HepG2 (cell line): ENCODE measurements at regions not wholly inside any gene's neighbourhood (a gene's known extent, or its start where the extent isn't known, plus 50 kb on each side); places are given as distances from the start of the nearest gene placed in this dataset.

Experiments used
- ATAC-seq: fragments of 200-7000 bp; cut with Tn5 transposase; 3 replicates; pipeline ENCODE4 v1.9.1; 2020; ENCODE audit warnings: mild to moderate bottlenecking, moderate library complexity
- BruUV-seq: library from RNA; stranded (reverse); fragments of 400-500 nt; replicated peaks from 2 replicates; lab custom pipeline; 2021; lab: Mats Ljungman, UMichigan
- CTCF ChIA-PET: fragments of 300-600 bp; formaldehyde crosslinking; extraction: SDS; loops from one replicate; lab custom pipeline; 2021; ENCODE audit warnings: low total read pairs, inconsistent platforms, low intra/inter-chr PET ratio; lab: Yijun Ruan, JAX
- POLR2A ChIA-PET: fragments of 350-600 bp; sonication (Branson Sonifier 250); formaldehyde crosslinking; loops from one replicate; lab custom pipeline; 2020; ENCODE audit warnings: antibody characterized with exemption, inconsistent platforms; lab: Yijun Ruan, JAX
- DNase-seq: peaks from one replicate; pipeline ENCODE4 v3.0.0-alpha.2; 2015; ENCODE audit warnings: low spot score
- FAIRE-seq: peaks from 3 replicates; lab custom pipeline; 2011; peaks lifted over from hg19 to GRCh38; lab: Jason Lieb, UNC
- H2AFZ ChIP-seq: one replicate; pipeline ENCODE4 v1.6.1; 2011; ENCODE audit warnings: low read length, inconsistent platforms
- H3K27ac ChIP-seq: fragments of 300-600 bp; 3 replicates; pipeline ENCODE4 v1.8.0; 2011; ENCODE audit warnings: mixed run types, mild to moderate bottlenecking, mixed read lengths, low read length, inconsistent platforms; ENCODE audit not compliant: insufficient read depth; ENCODE audit errors: extremely low read length
- H3K27me3 ChIP-seq, 2 experiments: fragments of 200-600 bp in 1 of 2; 2 replicates in 1 of 2; 3 replicates in 1 of 2; pipeline versions ENCODE4 v1.6.0 to v1.8.0; 2011; ENCODE audit warnings: low read length in 2 of 2, mild to moderate bottlenecking in 2 of 2, moderate library complexity in 2 of 2, inconsistent platforms in 1 of 2; ENCODE audit not compliant: insufficient read depth in 2 of 2, control insufficient read depth in 1 of 2
- H3K36me3 ChIP-seq, 2 experiments: fragments of 200-600 bp in 1 of 2; replicated peaks in 1 of 2; 2 replicates in 1 of 2; 3 replicates in 1 of 2; pipeline versions ENCODE4 v1.5.1 to v1.8.0; 2011; ENCODE audit warnings: low read length in 2 of 2, inconsistent platforms in 1 of 2; ENCODE audit not compliant: insufficient read depth in 2 of 2, control insufficient read depth in 1 of 2
- H3K4me1 ChIP-seq: 2 replicates; pipeline ENCODE4 v1.5.1; 2012; ENCODE audit warnings: low read length, inconsistent platforms; ENCODE audit not compliant: insufficient read depth
- H3K4me2 ChIP-seq: 2 replicates; pipeline ENCODE4 v1.6.0; 2011; ENCODE audit warnings: low read depth, low read length, inconsistent platforms
- H3K4me3 ChIP-seq, 3 experiments: fragments of 200-600 bp in 1 of 3; sonication (generic), shearing (Covaris generic) in 1 of 3; replicated peaks in 1 of 3; 2 replicates each; pipeline ENCODE4 v1.5.1; 2011 to 2016; ENCODE audit warnings: low read length in 3 of 3, inconsistent platforms in 2 of 3, low read depth in 2 of 3, mild to moderate bottlenecking in 2 of 3, control low read depth in 1 of 3, mixed read lengths in 1 of 3; ENCODE audit not compliant: insufficient read depth in 1 of 3
- H3K79me2 ChIP-seq: one replicate; pipeline ENCODE4 v1.6.1; 2011; ENCODE audit warnings: low read length, inconsistent platforms; ENCODE audit not compliant: insufficient read depth
- H3K9ac ChIP-seq: 2 replicates; pipeline ENCODE4 v1.6.0; 2011; ENCODE audit warnings: mild to moderate bottlenecking, low read depth, low read length, inconsistent platforms; ENCODE audit not compliant: insufficient read depth
- H3K9me3 ChIP-seq: 2 replicates; pipeline ENCODE4 v1.5.1; 2012; ENCODE audit warnings: mild to moderate bottlenecking, low read length
- H4K20me1 ChIP-seq: 2 replicates; pipeline ENCODE4 v1.6.0; 2011; ENCODE audit warnings: inconsistent platforms, mild to moderate bottlenecking, low read length, moderate library complexity; ENCODE audit not compliant: insufficient read depth
- HNF1A ChIP-seq, 2 experiments: sonication (generic) in 1 of 2; formaldehyde crosslinking in 1 of 2; IDR thresholded peaks; 2 replicates each; pipeline versions ENCODE4 v1.4.0 to v1.6.1; 2016 to 2020; ENCODE audit warnings: borderline replicate concordance in 1 of 2, low read depth in 1 of 2, mild to moderate bottlenecking in 1 of 2, missing genetic modification reagents in 1 of 2
- ZMAT3 ChIP-seq: sonication (generic); formaldehyde crosslinking; conservative IDR thresholded peaks from 2 replicates; pipeline ENCODE4 v1.7.0; 2021; ENCODE audit warnings: missing genetic modification reagents
- in situ Hi-C: cut with HindIII; loops from 2 replicates; pipeline ENCODE4 v1.10.0; 2017; ENCODE audit warnings: low pct_unique_long_range_greater_than_20kb; ENCODE audit not compliant: extremely low pct_ligation_motif_present
- intact Hi-C: fragments of 100-400 bp; cut with micrococcal nuclease; formaldehyde crosslinking; loops from one replicate; pipeline ENCODE4 v1.10.0; 2022; ENCODE audit not compliant: unreplicated experiment

GRCh38 chr6:92752114-92752513 is 667.2 kb downstream of the EPHA7 start:
- intact Hi-C loops: no loop called here

More at GRCh38 chr6:92752114-92752513, 667.2 kb downstream of the EPHA7 start:
- Histone ChIP-seq H2AFZ (no peak overlapping the region), H3K9me3 (peaks cover 22% of the 10 kb centered on the region), H4K20me1 (no peaks in the 10 kb centered on the region), H3K4me3 (no peak overlapping the region), H3K27me3 (no peaks in the 10 kb centered on the region), H3K36me3 (no peaks in the 10 kb centered on the region), H3K4me2 (no peak overlapping the region), H3K79me2 (no peaks in the 10 kb centered on the region), H3K27ac (no peak overlapping the region), H3K9ac (no peak overlapping the region), H3K4me1 (no peaks in the 10 kb centered on the region)
- ATAC-seq (no peak), FAIRE-seq (no peak), DNase-seq (no peak)
- no TSS peak for BruUV-seq
- no peak for TF ChIP-seq HNF1A (IDR thresholded peaks at IDR 0.05; ENCODE audit: low read depth)
- no peak for TF ChIP-seq HNF1A (CRISPR knock-in tag; IDR thresholded peaks at IDR 0.05; ENCODE audit: borderline replicate concordance)
- TF ChIP-seq ZMAT3 (CRISPR knock-in tag): no peak
- CTCF ChIA-PET: no interaction called here
- POLR2A ChIA-PET: no interaction called here
- in situ Hi-C loops: no loop called here
